Liver (tissue), 3 donors: ENCODE measurements at regions not wholly inside any gene's neighbourhood (a gene's known extent, or its start where the extent isn't known, plus 50 kb on each side); places are given as distances from the start of the nearest gene placed in this dataset.
A peak's percentile ranks its signal among the peaks of the same experiment; 100 is the strongest.

ENCODE experiments used
- EGR1 ChIP-seq, 2 donors: IDR thresholded peaks; 2 replicates each; pipeline ENCODE4 v1.6.1; 2016 to 2018; ENCODE audit warnings: antibody characterized with exemption in 2 of 2, low read depth in 2 of 2
- GABPA ChIP-seq, 2 donors: IDR thresholded peaks in 1 of 2; conservative IDR thresholded peaks in 1 of 2; 2 replicates each; pipeline ENCODE4 v1.6.1; 2016; ENCODE audit warnings: antibody characterized with exemption in 2 of 2, mild to moderate bottlenecking in 1 of 2, moderate library complexity in 1 of 2
- JUND ChIP-seq, 2 donors: IDR thresholded peaks; 2 replicates each; pipeline ENCODE4 v1.6.1; 2016; ENCODE audit warnings: antibody characterized with exemption in 2 of 2
- MAX ChIP-seq: IDR thresholded peaks from 2 replicates; pipeline ENCODE4 v1.6.1; 2016; ENCODE audit warnings: antibody characterized with exemption
- RAD21 ChIP-seq, 2 donors: IDR thresholded peaks; 2 replicates each; pipeline ENCODE4 v1.6.1; 2016; ENCODE audit warnings: antibody characterized with exemption in 2 of 2, mild to moderate bottlenecking in 2 of 2
- SP1 ChIP-seq: IDR thresholded peaks from 2 replicates; pipeline ENCODE4 v1.6.1; 2018; ENCODE audit warnings: antibody characterized with exemption, mild to moderate bottlenecking
- TAF1 ChIP-seq: conservative IDR thresholded peaks from 2 replicates; pipeline ENCODE4 v1.6.1; 2016; ENCODE audit warnings: antibody characterized with exemption, mild to moderate bottlenecking
- YY1 ChIP-seq: IDR thresholded peaks from 2 replicates; pipeline ENCODE4 v1.6.1; 2016; ENCODE audit warnings: antibody characterized with exemption, mild to moderate bottlenecking
- ZBTB33 ChIP-seq: IDR thresholded peaks from 2 replicates; pipeline ENCODE4 v1.6.1; 2016; ENCODE audit warnings: antibody characterized with exemption
- TF ChIP-seq, protein P1 (sequence below): fragments of 150-350 bp; IDR thresholded peaks from 2 replicates; pipeline ENCODE4 v1.5.1; 2017; ENCODE audit warnings: improper control_type of control experiment, low read depth, low read length; ENCODE audit not compliant: missing input control
- TF ChIP-seq, protein P2 (sequence below): IDR thresholded peaks from 2 replicates; pipeline ENCODE4 v1.6.1; 2016; ENCODE audit warnings: antibody characterized with exemption, mild to moderate bottlenecking
- TF ChIP-seq, protein P3 (sequence below): IDR thresholded peaks from 2 replicates; pipeline ENCODE4 v1.6.1; 2016; ENCODE audit warnings: antibody characterized with exemption
- donor health status: healthy.
- donor health status: healthy.

DNA sequence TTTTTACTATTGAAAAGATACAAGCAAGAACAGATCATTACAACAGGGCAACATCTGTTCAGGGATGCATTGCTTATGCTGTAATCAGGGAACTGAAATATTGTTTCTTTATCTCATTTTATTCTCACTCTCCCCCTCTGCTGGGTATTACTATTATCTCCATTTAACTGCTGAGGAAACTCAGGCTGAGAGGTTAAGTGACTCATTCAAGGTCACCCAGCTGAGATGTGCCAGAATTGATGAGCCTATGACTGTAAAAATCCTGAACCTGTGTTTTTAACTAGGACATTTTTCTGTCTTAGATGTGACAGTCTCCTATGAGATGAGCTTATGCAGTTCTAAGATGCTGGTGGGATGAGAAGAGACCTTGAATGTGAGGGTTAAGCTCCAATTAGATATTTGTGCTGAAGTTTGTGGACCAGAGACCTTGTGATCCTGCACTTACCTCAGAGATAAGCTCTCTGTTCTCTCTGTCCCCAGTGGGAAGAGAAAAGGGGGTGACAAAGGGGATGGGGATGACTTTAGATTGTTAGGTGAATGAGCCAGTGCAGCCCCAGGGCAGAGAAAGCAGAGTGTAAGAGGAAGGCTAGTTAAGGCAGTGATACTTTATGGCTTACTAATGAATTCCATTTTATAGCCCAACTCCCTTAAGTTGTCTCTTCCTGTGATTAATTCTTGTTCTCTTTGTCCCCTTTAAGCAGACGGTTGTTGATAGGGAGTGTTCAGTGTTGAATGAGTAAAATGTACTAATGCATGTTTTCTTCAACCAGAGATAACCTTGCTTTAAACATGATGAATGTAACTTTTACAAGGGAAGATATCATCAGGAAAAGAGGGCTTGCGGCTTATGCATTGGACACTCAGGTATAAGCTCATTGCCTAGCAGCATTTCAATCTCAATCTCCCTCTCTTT, 111.4 kb downstream of the HLX start:
- TF ChIP-seq, protein P1, sequence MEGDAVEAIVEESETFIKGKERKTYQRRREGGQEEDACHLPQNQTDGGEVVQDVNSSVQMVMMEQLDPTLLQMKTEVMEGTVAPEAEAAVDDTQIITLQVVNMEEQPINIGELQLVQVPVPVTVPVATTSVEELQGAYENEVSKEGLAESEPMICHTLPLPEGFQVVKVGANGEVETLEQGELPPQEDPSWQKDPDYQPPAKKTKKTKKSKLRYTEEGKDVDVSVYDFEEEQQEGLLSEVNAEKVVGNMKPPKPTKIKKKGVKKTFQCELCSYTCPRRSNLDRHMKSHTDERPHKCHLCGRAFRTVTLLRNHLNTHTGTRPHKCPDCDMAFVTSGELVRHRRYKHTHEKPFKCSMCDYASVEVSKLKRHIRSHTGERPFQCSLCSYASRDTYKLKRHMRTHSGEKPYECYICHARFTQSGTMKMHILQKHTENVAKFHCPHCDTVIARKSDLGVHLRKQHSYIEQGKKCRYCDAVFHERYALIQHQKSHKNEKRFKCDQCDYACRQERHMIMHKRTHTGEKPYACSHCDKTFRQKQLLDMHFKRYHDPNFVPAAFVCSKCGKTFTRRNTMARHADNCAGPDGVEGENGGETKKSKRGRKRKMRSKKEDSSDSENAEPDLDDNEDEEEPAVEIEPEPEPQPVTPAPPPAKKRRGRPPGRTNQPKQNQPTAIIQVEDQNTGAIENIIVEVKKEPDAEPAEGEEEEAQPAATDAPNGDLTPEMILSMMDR, result no peak
- TF ChIP-seq, protein P2, sequence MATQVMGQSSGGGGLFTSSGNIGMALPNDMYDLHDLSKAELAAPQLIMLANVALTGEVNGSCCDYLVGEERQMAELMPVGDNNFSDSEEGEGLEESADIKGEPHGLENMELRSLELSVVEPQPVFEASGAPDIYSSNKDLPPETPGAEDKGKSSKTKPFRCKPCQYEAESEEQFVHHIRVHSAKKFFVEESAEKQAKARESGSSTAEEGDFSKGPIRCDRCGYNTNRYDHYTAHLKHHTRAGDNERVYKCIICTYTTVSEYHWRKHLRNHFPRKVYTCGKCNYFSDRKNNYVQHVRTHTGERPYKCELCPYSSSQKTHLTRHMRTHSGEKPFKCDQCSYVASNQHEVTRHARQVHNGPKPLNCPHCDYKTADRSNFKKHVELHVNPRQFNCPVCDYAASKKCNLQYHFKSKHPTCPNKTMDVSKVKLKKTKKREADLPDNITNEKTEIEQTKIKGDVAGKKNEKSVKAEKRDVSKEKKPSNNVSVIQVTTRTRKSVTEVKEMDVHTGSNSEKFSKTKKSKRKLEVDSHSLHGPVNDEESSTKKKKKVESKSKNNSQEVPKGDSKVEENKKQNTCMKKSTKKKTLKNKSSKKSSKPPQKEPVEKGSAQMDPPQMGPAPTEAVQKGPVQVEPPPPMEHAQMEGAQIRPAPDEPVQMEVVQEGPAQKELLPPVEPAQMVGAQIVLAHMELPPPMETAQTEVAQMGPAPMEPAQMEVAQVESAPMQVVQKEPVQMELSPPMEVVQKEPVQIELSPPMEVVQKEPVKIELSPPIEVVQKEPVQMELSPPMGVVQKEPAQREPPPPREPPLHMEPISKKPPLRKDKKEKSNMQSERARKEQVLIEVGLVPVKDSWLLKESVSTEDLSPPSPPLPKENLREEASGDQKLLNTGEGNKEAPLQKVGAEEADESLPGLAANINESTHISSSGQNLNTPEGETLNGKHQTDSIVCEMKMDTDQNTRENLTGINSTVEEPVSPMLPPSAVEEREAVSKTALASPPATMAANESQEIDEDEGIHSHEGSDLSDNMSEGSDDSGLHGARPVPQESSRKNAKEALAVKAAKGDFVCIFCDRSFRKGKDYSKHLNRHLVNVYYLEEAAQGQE, result no peak
- TF ChIP-seq ZBTB33 (no peak), YY1 (no peak), RAD21 (IDR thresholded peaks at IDR 0.05) (peak in 1 of 2 donors; percentile 17), TAF1 (no peak), GABPA (IDR thresholded peaks at IDR 0.05 in 1 of 2, conservative IDR thresholded peaks at IDR 0.05 in 1 of 2) (no peak), SP1 (no peak), JUND (IDR thresholded peaks at IDR 0.05) (no peak), MAX (no peak), EGR1 (IDR thresholded peaks at IDR 0.05; ENCODE audit: low read depth in 2 of 2) (no peak)
- TF ChIP-seq, protein P3, sequence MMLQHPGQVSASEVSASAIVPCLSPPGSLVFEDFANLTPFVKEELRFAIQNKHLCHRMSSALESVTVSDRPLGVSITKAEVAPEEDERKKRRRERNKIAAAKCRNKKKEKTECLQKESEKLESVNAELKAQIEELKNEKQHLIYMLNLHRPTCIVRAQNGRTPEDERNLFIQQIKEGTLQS, result no peak
